ENCODE measurements at regions not wholly inside any gene's neighbourhood (a gene's known extent, or its start where the extent isn't known, plus 50 kb on each side); places are given as distances from the start of the nearest gene placed in this dataset.
"Not testable (repeated sequence)": the region's sequence is repeated elsewhere in the genome, so short reads cannot be mapped to it uniquely, and the experiment has no call there.

GRCh38 chr6:103105686-103106085, 1712.2 kb downstream of the GRIK2 start:
- DNase-seq (ENCODE audit: low spot score in 2 of 2), result no peak
- no peaks in the 10 kb centered on the region for H3K36me3 ChIP-seq
- no peaks in the 10 kb centered on the region for H3K4me1 ChIP-seq
- H3K27ac ChIP-seq, result no peak overlapping the region
- 58 to 67% methylated on average over 2 of the region's 2 CpGs for WGBS, 2 donors
- no peak for TF ChIP-seq POLR2A (IDR thresholded peaks at IDR 0.05)
- H3K27me3 ChIP-seq, result no peaks in the 10 kb centered on the region
- H3K4me3 ChIP-seq, result no peak overlapping the region
- H3K9me3 ChIP-seq, result peaks cover 0 to 4% (median 0%) of the 10 kb centered on the region in 4 donors

- TF ChIP-seq CTCF (IDR thresholded peaks at IDR 0.05), result no peak
- no peak for TF ChIP-seq POLR2A (IDR thresholded peaks at IDR 0.05)
- TF ChIP-seq EP300 (IDR thresholded peaks at IDR 0.05), result no peak
- no peaks in the 10 kb centered on the region for H3K36me3 ChIP-seq
- 93 to 97% methylated on average over 1 of the region's 1 CpG for WGBS, 2 donors
- H3K4me3 ChIP-seq, result no peak overlapping the region
- H3K27ac ChIP-seq, result no peak overlapping the region
- H3K9me3 ChIP-seq, result peaks cover 0 to 13% (median 0%) of the 10 kb centered on the region in 4 donors
- no peaks in the 10 kb centered on the region for H3K4me1 ChIP-seq
- no peaks in the 10 kb centered on the region for H3K27me3 ChIP-seq
- DNase-seq (ENCODE audit: low spot score in 2 of 2), result no peak
Observed at GRCh38 chr6:103101267-103101666, 1707.8 kb downstream of the GRIK2 start.

- 89 to 90% methylated on average over 4 of the region's 4 CpGs for WGBS, 2 donors
- not testable (repeated sequence) for H3K27me3 ChIP-seq; DNase-seq (ENCODE audit: low spot score in 2 of 2); H3K36me3 ChIP-seq; H3K4me3 ChIP-seq; H3K4me1 ChIP-seq; H3K27ac ChIP-seq
- peaks cover 0 to 18% (median 2%) of the 10 kb centered on the region in 4 donors for H3K9me3 ChIP-seq
Observed at GRCh38 chr6:103092414-103092813, 1698.9 kb downstream of the GRIK2 start.

GRCh38 chr6:103085801-103086200, 1692.3 kb downstream of the GRIK2 start:
- H3K27ac ChIP-seq, result no peak overlapping the region
- H3K4me1 ChIP-seq, result no peaks in the 10 kb centered on the region
- H3K36me3 ChIP-seq, result no peaks in the 10 kb centered on the region
- no peak overlapping the region for H3K4me3 ChIP-seq
- no peaks in the 10 kb centered on the region for H3K27me3 ChIP-seq
- no peaks in the 10 kb centered on the region for H3K9me3 ChIP-seq
- DNase-seq (ENCODE audit: low spot score in 2 of 2), result no peak
- TF ChIP-seq EP300 (IDR thresholded peaks at IDR 0.05) (no peak), POLR2A (IDR thresholded peaks at IDR 0.05) (no peak), CTCF (IDR thresholded peaks at IDR 0.05) (no peak)

GRCh38 chr6:103081876-103082630, 1688.5 kb downstream of the GRIK2 start:
- Histone ChIP-seq H3K27me3 (no peaks in the 10 kb centered on the region), H3K4me1 (no peaks in the 10 kb centered on the region), H3K4me3 (no peak overlapping the region), H3K9me3 (no peaks in the 10 kb centered on the region), H3K27ac (no peak overlapping the region), H3K36me3 (no peaks in the 10 kb centered on the region)
- TF ChIP-seq CTCF (IDR thresholded peaks at IDR 0.05), result no peak
- TF ChIP-seq POLR2A (IDR thresholded peaks at IDR 0.05), result no peak
- no peak for DNase-seq (ENCODE audit: low spot score in 2 of 2)
- WGBS, 2 donors, result 70 to 73% methylated on average over 6 of the region's 6 CpGs

- DNase-seq (ENCODE audit: low spot score in 2 of 2), result no peak
- Histone ChIP-seq H3K27ac (no peak overlapping the region), H3K4me3 (no peak overlapping the region), H3K36me3 (no peaks in the 10 kb centered on the region), H3K27me3 (no peaks in the 10 kb centered on the region), H3K9me3 (no peaks in the 10 kb centered on the region), H3K4me1 (no peaks in the 10 kb centered on the region)
- WGBS, 2 donors, result 95 to 97% methylated on average over 1 of the region's 1 CpG
- no peak for TF ChIP-seq POLR2A (IDR thresholded peaks at IDR 0.05)
- TF ChIP-seq EP300 (IDR thresholded peaks at IDR 0.05), result no peak
- no peak for TF ChIP-seq CTCF (IDR thresholded peaks at IDR 0.05)
Observed at GRCh38 chr6:103081126-103081525, 1687.6 kb downstream of the GRIK2 start.

Data from tibial nerve (tissue), 4 donors.